ENCODE measurements at regions not wholly inside any gene's neighbourhood (a gene's known extent, or its start where the extent isn't known, plus 50 kb on each side); places are given as distances from the start of the nearest gene placed in this dataset.

GRCh38 chr20:52259295-52259694 lies 67.7 kb upstream of the ZFP64 start:
- Mint-ChIP-seq H3K4me1 (ENCODE audit: low read depth) (no peaks in the 10 kb centered on the region), H3K9me3 (peaks cover 4% of the 10 kb centered on the region; the same call in 1 of the 2 replicates), H3K4me3 (no peak overlapping the region), H3K27me3 (ENCODE audit: insufficient read depth) (no peaks in the 10 kb centered on the region; the same call in none of the 2 replicates), H3K36me3 (ENCODE audit: low read depth) (no peaks in the 10 kb centered on the region), H3K27ac (no peak overlapping the region)
- TF ChIP-seq CTCF (IDR thresholded peaks at IDR 0.05) = no peak
- no peak for DNase-seq

- H3K4me1 Mint-ChIP-seq (ENCODE audit: low read depth) = no peaks in the 10 kb centered on the region
- H3K36me3 Mint-ChIP-seq (ENCODE audit: low read depth) = no peaks in the 10 kb centered on the region
- no peak overlapping the region for H3K4me3 Mint-ChIP-seq
- H3K27ac Mint-ChIP-seq = no peak overlapping the region
- DNase-seq = no peak
- no peak for TF ChIP-seq CTCF (IDR thresholded peaks at IDR 0.05)
- peaks cover 5% of the 10 kb centered on the region; the same call in 1 of the 2 replicates for H3K27me3 Mint-ChIP-seq (ENCODE audit: insufficient read depth)
- peaks cover 4% of the 10 kb centered on the region; the same call in 1 of the 2 replicates for H3K9me3 Mint-ChIP-seq
Measured at GRCh38 chr20:52256454-52256853, 64.9 kb upstream of the ZFP64 start.

GRCh38 chr20:52252664-52253063 lies 61.1 kb upstream of the ZFP64 start:
- Mint-ChIP-seq H3K27ac (no peak overlapping the region), H3K27me3 (ENCODE audit: insufficient read depth) (peaks cover 5% of the 10 kb centered on the region), H3K4me1 (ENCODE audit: low read depth) (no peaks in the 10 kb centered on the region), H3K36me3 (ENCODE audit: low read depth) (no peaks in the 10 kb centered on the region), H3K4me3 (no peak overlapping the region), H3K9me3 (no peaks in the 10 kb centered on the region)
- DNase-seq = no peak
- TF ChIP-seq CTCF (IDR thresholded peaks at IDR 0.05) = no peak

- H3K27me3 Mint-ChIP-seq (ENCODE audit: insufficient read depth) = peaks cover 5% of the 10 kb centered on the region
Measured at GRCh38 chr20:52251827-52252226, 60.2 kb upstream of the ZFP64 start.

GRCh38 chr20:52251136-52251700 lies 59.6 kb upstream of the ZFP64 start:
- Mint-ChIP-seq H3K4me1 (ENCODE audit: low read depth) (no peaks in the 10 kb centered on the region), H3K9me3 (no peaks in the 10 kb centered on the region), H3K4me3 (no peak overlapping the region), H3K36me3 (ENCODE audit: low read depth) (no peaks in the 10 kb centered on the region), H3K27me3 (ENCODE audit: insufficient read depth) (peaks cover 5% of the 10 kb centered on the region), H3K27ac (no peak overlapping the region)
- no peak for TF ChIP-seq CTCF (IDR thresholded peaks at IDR 0.05)
- DNase-seq = no peak

More at GRCh38 chr20:52251827-52252226, 60.2 kb upstream of the ZFP64 start:
- H3K36me3 Mint-ChIP-seq (ENCODE audit: low read depth) = no peaks in the 10 kb centered on the region
- no peak overlapping the region for H3K4me3 Mint-ChIP-seq
- no peak for DNase-seq
- TF ChIP-seq CTCF (IDR thresholded peaks at IDR 0.05) = no peak
- no peaks in the 10 kb centered on the region for H3K9me3 Mint-ChIP-seq
- no peak overlapping the region for H3K27ac Mint-ChIP-seq
- no peaks in the 10 kb centered on the region for H3K4me1 Mint-ChIP-seq (ENCODE audit: low read depth)

- no peak for TF ChIP-seq CTCF (IDR thresholded peaks at IDR 0.05)
- DNase-seq = no peak
- Mint-ChIP-seq H3K4me1 (ENCODE audit: low read depth) (no peaks in the 10 kb centered on the region), H3K9me3 (no peaks in the 10 kb centered on the region), H3K27ac (no peak overlapping the region), H3K4me3 (no peak overlapping the region), H3K27me3 (ENCODE audit: insufficient read depth) (peaks cover 5% of the 10 kb centered on the region), H3K36me3 (ENCODE audit: low read depth) (no peaks in the 10 kb centered on the region)
Measured at GRCh38 chr20:52247548-52247947, 56.0 kb upstream of the ZFP64 start.
